SK-N-SH (cell line): ENCODE measurements at regions not wholly inside any gene's neighbourhood (a gene's known extent, or its start where the extent isn't known, plus 50 kb on each side); places are given as distances from the start of the nearest gene placed in this dataset.

Experiments used
- CTCF ChIA-PET: fragments of 300-600, 350-600 bp; formaldehyde crosslinking; extraction: SDS; loops from one replicate; lab custom pipeline; 2021; lab: Yijun Ruan, JAX
- POLR2A ChIA-PET: fragments of 350-600 bp; sonication (Branson Sonifier 250); formaldehyde crosslinking; extraction: SDS; loops from one replicate; lab custom pipeline; 2020; ENCODE audit warnings: antibody characterized with exemption, inconsistent platforms; lab: Yijun Ruan, JAX
- DNase-seq: peaks from one replicate; pipeline ENCODE4 v3.0.0; 2012
- H2AFZ ChIP-seq: fragments of 200-600 bp; sonication (generic); 2 replicates; pipeline ENCODE4 v1.8.1; 2016; ENCODE audit warnings: antibody characterized with exemption, mild to moderate bottlenecking, low read depth
- H3F3A ChIP-seq: fragments of 200-600 bp; sonication (generic); replicated peaks from 2 replicates; pipeline ENCODE3; 2016; ENCODE audit warnings: antibody characterized with exemption, mild to moderate bottlenecking; ENCODE audit not compliant: insufficient read depth
- H3K27ac ChIP-seq, 2 experiments: fragments of 200-500 bp in 1 of 2; fragments of 200-600 bp in 1 of 2; sonication (Bioruptor generic) in 1 of 2; sonication (generic), shearing (Covaris generic) in 1 of 2; 2 replicates each; pipeline versions ENCODE4 v1.5.1 to v1.6.1; 2014 to 2016; ENCODE audit warnings: low read depth in 2 of 2, inconsistent platforms in 1 of 2, low read length in 1 of 2, mild to moderate bottlenecking in 1 of 2, mixed read lengths in 1 of 2
- H3K27me3 ChIP-seq: fragments of 200-600 bp; sonication (generic), shearing (Covaris generic); 2 replicates; pipeline ENCODE4 v1.6.1; 2016; ENCODE audit warnings: mixed run types; ENCODE audit not compliant: insufficient read depth
- H3K36me3 ChIP-seq, 2 experiments: fragments of 200-500 bp in 1 of 2; fragments of 200-600 bp in 1 of 2; sonication (Bioruptor generic) in 1 of 2; sonication (generic) in 1 of 2; replicated peaks in 1 of 2; 2 replicates each; pipeline versions ENCODE3 to v1.5.1; 2014 to 2016; ENCODE audit warnings: low read length in 1 of 2, mild to moderate bottlenecking in 1 of 2; ENCODE audit not compliant: insufficient read depth in 2 of 2, control insufficient read depth in 1 of 2
- H3K4me1 ChIP-seq, 2 experiments: fragments of 200-500 bp in 1 of 2; fragments of 200-600 bp in 1 of 2; sonication (Bioruptor generic) in 1 of 2; sonication (generic), shearing (Covaris generic) in 1 of 2; 2 replicates each; pipeline versions ENCODE4 v1.5.1 to v1.6.1; 2014 to 2016; ENCODE audit warnings: low read depth in 1 of 2, low read length in 1 of 2, mixed run types in 1 of 2; ENCODE audit not compliant: insufficient read depth in 2 of 2, control insufficient read depth in 1 of 2
- H3K4me2 ChIP-seq: fragments of 200-600 bp; sonication (generic), shearing (Covaris generic); 2 replicates; pipeline ENCODE4 v1.6.1; 2017; ENCODE audit warnings: mixed run types
- H3K4me3 ChIP-seq, 2 experiments: fragments of 200-500 bp in 1 of 2; fragments of 200-600 bp in 1 of 2; sonication (Bioruptor generic) in 1 of 2; sonication (generic), shearing (Covaris generic) in 1 of 2; 2 replicates each; pipeline versions ENCODE4 v1.5.1 to v1.8.1; 2014 to 2016; ENCODE audit warnings: low read depth in 2 of 2, inconsistent platforms in 1 of 2, low read length in 1 of 2, mild to moderate bottlenecking in 1 of 2, mixed read lengths in 1 of 2, moderate library complexity in 1 of 2
- H3K79me2 ChIP-seq: fragments of 200-600 bp; sonication (generic); 2 replicates; pipeline ENCODE4 v1.8.1; 2017; ENCODE audit warnings: mild to moderate bottlenecking; ENCODE audit not compliant: insufficient read depth
- H3K9ac ChIP-seq: fragments of 200-600 bp; sonication (generic); 2 replicates; pipeline ENCODE4 v1.6.1; 2017; ENCODE audit warnings: mixed run types
- H3K9me2 ChIP-seq: fragments of 200-600 bp; sonication (generic); 2 replicates; pipeline ENCODE4 v1.6.1; 2017; ENCODE audit warnings: mixed run types
- H3K9me3 ChIP-seq: fragments of 200-600 bp; sonication (generic); 2 replicates; pipeline ENCODE4 v1.6.1; 2017; ENCODE audit warnings: mixed run types, mild to moderate bottlenecking, moderate library complexity
- H4K20me1 ChIP-seq: fragments of 200-600 bp; sonication (generic); 2 replicates; pipeline ENCODE4 v1.6.1; 2017; ENCODE audit warnings: mild to moderate bottlenecking, mixed run types; ENCODE audit not compliant: insufficient read depth
- FOSL2 ChIP-seq: IDR thresholded peaks from 2 replicates; pipeline ENCODE4 v1.4.0; 2012; ENCODE audit warnings: low read depth, mild to moderate bottlenecking, moderate library complexity, borderline replicate concordance
- GABPA ChIP-seq: IDR thresholded peaks from 2 replicates; pipeline ENCODE4 v1.4.0; 2012; ENCODE audit warnings: low read depth, mild to moderate bottlenecking
- GATA2 ChIP-seq: sonication (generic); formaldehyde crosslinking; IDR thresholded peaks from 2 replicates; pipeline ENCODE4 v1.5.0; 2020; ENCODE audit warnings: mild to moderate bottlenecking, missing genetic modification reagents
- JUND ChIP-seq: IDR thresholded peaks from 2 replicates; pipeline ENCODE4 v1.4.0; 2012
- MEF2A ChIP-seq: IDR thresholded peaks from 2 replicates; pipeline ENCODE4 v1.4.0; 2012; ENCODE audit warnings: low read depth, borderline replicate concordance
- NFIC ChIP-seq: IDR thresholded peaks from 2 replicates; pipeline ENCODE4 v1.4.0; 2012; ENCODE audit warnings: borderline replicate concordance
- NRF1 ChIP-seq: IDR thresholded peaks from 2 replicates; pipeline ENCODE4 v1.6.1; 2012; ENCODE audit warnings: low read depth, mild to moderate bottlenecking, low read length
- POLR2AphosphoS5 ChIP-seq: IDR thresholded peaks from 2 replicates; pipeline ENCODE4 v1.6.1; 2012; ENCODE audit warnings: low read depth, low read length
- REST ChIP-seq: IDR thresholded peaks from 2 replicates; pipeline ENCODE4 v1.6.1; 2012; ENCODE audit warnings: mild to moderate bottlenecking, low read depth, low read length, moderate library complexity
- TAF1 ChIP-seq: IDR thresholded peaks from 2 replicates; pipeline ENCODE4 v1.6.1; 2012; ENCODE audit warnings: low read depth, mild to moderate bottlenecking, low read length, moderate library complexity, borderline replicate concordance
- TEAD4 ChIP-seq: IDR thresholded peaks from 2 replicates; pipeline ENCODE4 v1.4.0; 2012; ENCODE audit warnings: mild to moderate bottlenecking, borderline replicate concordance; ENCODE audit not compliant: insufficient read depth
- USF2 ChIP-seq: fragments of 150-350 bp; IDR thresholded peaks from 2 replicates; pipeline ENCODE4 v1.6.1; 2017; ENCODE audit warnings: antibody characterized with exemption, low read length, low read depth, borderline replicate concordance
- WGBS: methylation state at CpG from one replicate; pipeline ENCODE4 v1.1.6; 2017; ENCODE audit warnings: low lambda C conversion rate; 5-methylcytosine and 5-hydroxymethylcytosine counted together

DNA sequence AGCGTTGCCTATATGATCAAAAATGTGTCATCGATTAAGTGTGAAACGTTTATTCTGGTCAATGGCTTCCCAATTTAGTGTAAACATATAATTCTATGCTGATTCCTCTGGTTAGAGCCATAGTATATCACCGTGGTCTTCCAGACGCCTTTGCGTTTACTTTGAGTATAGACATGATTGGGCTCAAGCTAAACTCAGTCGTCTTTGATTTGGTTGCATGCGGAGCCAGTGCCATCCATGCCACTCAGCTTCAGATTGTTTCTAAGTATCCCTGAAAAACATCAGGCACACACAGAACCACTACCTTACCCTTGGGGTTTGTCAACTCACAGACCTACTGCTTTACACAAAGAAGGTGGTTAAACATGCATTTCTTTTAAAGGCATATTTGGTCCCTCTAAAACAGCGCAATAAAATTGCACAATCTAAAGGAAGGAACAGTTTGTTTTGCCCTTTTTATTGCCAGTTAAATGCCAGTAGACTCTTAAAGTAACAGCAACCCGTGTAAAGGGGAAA is 273.6 kb upstream of the KLF6 start:
- H3K9ac ChIP-seq = no peak overlapping the region
- H4K20me1 ChIP-seq = no peaks in the 10 kb centered on the region
- TF ChIP-seq JUND = no peak
- no peak for TF ChIP-seq NRF1
- no peak for TF ChIP-seq USF2
- TF ChIP-seq FOSL2 = no peak
- TF ChIP-seq TEAD4 = no peak
- TF ChIP-seq TAF1 = no peak
- TF ChIP-seq POLR2AphosphoS5 = no peak
- TF ChIP-seq, all 33 proteins: peak for 0
- Histone ChIP-seq H3K9me2 (no peaks in the 10 kb centered on the region), H3K4me1 (no peaks in the 10 kb centered on the region; a peak in 1 of 4 replicates), H3K4me2 (no peak overlapping the region), H3K9me3 (peaks cover 4% of the 10 kb centered on the region; the same call in 1 of the 2 replicates), H3K27ac (no peak overlapping the region), H2AFZ (no peak overlapping the region), H3F3A (no peaks in the 10 kb centered on the region), H3K36me3 (no peaks in the 10 kb centered on the region), H3K27me3 (no peaks in the 10 kb centered on the region), H3K4me3 (no peak overlapping the region), H3K79me2 (no peaks in the 10 kb centered on the region)
- 86% methylated on average over 10 of the region's 10 CpGs for WGBS
- POLR2A ChIA-PET = no interaction called here
- DNase-seq = no peak
- CTCF ChIA-PET = interaction anchor here (1.1 kb wide), 1 partner anchor 10 kb away, joined by 3 read pairs; no protein-coding TSS in a partner anchor

DNA sequence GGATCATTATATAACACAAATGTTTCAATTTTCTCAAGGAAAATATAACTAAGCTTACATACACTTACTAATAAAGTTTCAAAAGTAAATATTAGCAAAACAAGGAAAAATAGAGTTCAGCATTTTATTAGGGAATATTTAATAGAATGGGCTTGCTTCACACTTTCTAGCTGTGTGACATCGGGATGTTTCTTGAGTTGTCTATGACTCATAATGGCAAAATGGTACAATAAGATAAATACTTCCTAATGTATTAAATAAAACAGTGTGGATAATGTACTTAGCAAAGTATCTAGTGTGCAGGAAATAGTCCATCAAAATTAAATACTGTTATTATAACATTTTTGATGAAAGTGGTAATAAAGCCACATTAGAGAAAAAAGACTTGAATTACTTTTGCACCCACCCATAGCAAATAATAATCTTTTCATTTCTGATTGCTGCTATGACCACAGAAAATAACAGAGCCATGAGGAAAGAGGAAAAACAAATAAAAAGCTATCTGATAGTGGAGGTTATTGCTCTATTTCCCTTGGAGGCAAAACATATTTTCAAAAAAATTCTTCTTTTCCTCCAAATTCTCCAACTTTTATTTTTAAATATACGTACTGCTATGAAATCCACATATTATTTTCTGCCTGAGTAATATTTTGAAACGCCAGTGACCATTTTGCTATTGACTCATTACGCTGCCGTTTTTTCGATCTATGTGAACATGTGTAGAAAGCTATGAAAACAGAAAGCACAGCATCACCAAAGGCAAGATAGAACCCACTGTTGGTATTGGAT is 272.9 kb upstream of the KLF6 start:
- Histone ChIP-seq H3K9me3 (peaks cover 4% of the 10 kb centered on the region; the same call in 1 of the 2 replicates), H3F3A (no peaks in the 10 kb centered on the region), H3K27ac (no peak overlapping the region), H3K4me3 (no peak overlapping the region), H4K20me1 (no peaks in the 10 kb centered on the region), H3K27me3 (no peaks in the 10 kb centered on the region), H3K4me1 (no peaks in the 10 kb centered on the region; a peak in 1 of 4 replicates), H3K79me2 (no peaks in the 10 kb centered on the region), H2AFZ (no peak overlapping the region), H3K9me2 (no peaks in the 10 kb centered on the region), H3K4me2 (no peak overlapping the region), H3K36me3 (no peaks in the 10 kb centered on the region), H3K9ac (no peak overlapping the region)
- ChIA-PET POLR2A (no interaction called here), CTCF (interaction anchor here (1.1 kb wide), 1 partner anchor 9 kb away, joined by 3 read pairs; no protein-coding TSS in a partner anchor)
- no peak for TF ChIP-seq NFIC
- no peak for TF ChIP-seq GATA2 (CRISPR knock-in tag)
- TF ChIP-seq MEF2A = no peak
- TF ChIP-seq REST = no peak
- no peak for TF ChIP-seq GABPA
- TF ChIP-seq FOSL2 = 0 out of 2 replicates have a peak, but pooled peaks have one; percentile 2
- no peak for DNase-seq
- 73% methylated on average over 6 of the region's 6 CpGs for WGBS
